IPS-15b (cell line): ENCODE measurements at regions not wholly inside any gene's neighbourhood (a gene's known extent, or its start where the extent isn't known, plus 50 kb on each side); places are given as distances from the start of the nearest gene placed in this dataset.

Experiments used
- H3K27me3 ChIP-seq: one replicate; pipeline ENCODE4 v1.6.1; 2013; ENCODE audit warnings: low read length; ENCODE audit not compliant: control insufficient read depth, insufficient read depth
- H3K36me3 ChIP-seq: one replicate; pipeline ENCODE4 v1.6.1; 2013; ENCODE audit warnings: low read length; ENCODE audit not compliant: control insufficient read depth, insufficient read depth
- H3K4me1 ChIP-seq: one replicate; pipeline ENCODE4 v1.6.1; 2013; ENCODE audit warnings: mild to moderate bottlenecking, low read length; ENCODE audit not compliant: control insufficient read depth, insufficient read depth
- H3K4me3 ChIP-seq: one replicate; pipeline ENCODE4 v1.5.1; 2013; ENCODE audit warnings: low read depth, low read length
- H3K9ac ChIP-seq: one replicate; pipeline ENCODE4 v1.6.1; 2013; ENCODE audit warnings: low read depth, mild to moderate bottlenecking, low read length
- H3K9me3 ChIP-seq: one replicate; pipeline ENCODE4 v1.6.1; 2013; ENCODE audit warnings: mild to moderate bottlenecking, low read length; ENCODE audit not compliant: control insufficient read depth, insufficient read depth

DNA sequence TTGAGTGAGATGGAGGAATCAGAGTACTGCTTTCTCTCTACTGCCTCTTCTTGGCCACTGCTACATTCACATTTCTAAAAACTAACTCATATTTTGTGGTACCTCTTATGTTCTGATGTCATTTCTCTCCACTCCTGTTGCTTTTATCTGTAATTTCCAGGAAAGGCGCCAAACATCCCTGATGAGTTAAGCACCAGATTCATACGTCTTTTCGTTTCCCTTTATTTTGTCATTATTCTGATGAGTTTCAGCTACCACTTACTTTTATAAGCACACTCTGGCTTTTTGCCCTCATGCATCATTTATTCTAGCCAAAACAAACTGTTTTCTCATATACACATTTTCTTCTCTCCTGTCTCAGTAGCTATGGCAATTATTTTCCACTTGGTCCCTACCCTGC is 680.0 kb downstream of the RNF144B start:
- no peaks in the 10 kb centered on the region for H3K27me3 ChIP-seq

DNA sequence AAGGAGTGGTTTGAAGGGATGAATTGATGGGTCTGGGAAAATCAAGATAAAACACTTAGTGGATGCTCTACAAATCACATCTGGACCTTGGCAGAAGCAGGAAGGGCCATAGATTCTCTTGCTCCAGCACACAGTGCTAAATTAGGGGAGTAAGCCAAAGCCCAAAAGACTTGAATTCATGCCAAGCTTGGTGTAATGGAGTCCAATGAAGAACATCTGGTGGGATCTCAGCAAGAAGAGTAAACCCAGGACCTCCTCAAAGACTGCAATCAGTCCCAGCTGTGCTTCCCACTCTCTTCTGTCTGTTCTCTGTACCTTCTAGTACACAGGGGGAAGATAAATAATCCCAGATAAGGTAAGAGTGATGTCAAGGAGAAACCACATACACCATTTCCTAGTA is 683.4 kb downstream of the RNF144B start:
- no peaks in the 10 kb centered on the region for H3K9me3 ChIP-seq

More for the DNA sequence above, 680.0 kb downstream of the RNF144B start:
- Histone ChIP-seq H3K4me3 (no peak overlapping the region), H3K9me3 (no peaks in the 10 kb centered on the region), H3K4me1 (no peaks in the 10 kb centered on the region), H3K36me3 (no peaks in the 10 kb centered on the region), H3K9ac (no peak overlapping the region)

DNA sequence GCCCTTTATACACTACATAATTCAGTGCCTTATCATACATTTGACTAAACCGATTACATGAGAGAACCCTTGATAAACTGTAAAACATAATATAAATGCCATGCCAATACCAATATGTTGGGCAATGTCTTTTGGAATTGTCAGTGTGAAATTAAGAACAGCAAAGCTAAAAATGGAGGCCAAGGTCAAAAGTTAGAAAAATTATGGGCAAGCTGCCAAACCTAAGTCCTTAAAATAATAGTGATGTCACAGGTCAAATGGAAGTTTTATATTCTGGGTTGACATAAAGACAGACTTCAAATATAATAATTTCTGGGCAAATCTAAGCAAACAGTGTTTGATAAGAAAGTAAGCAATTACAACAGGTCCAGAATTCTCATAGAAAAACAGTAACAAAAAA is 696.7 kb downstream of the RNF144B start:
- no peak overlapping the region for H3K9ac ChIP-seq
- H3K4me1 ChIP-seq = peaks cover 13% of the 10 kb centered on the region
- H3K27me3 ChIP-seq = no peaks in the 10 kb centered on the region
- H3K4me3 ChIP-seq = no peak overlapping the region
- no peaks in the 10 kb centered on the region for H3K9me3 ChIP-seq
- no peaks in the 10 kb centered on the region for H3K36me3 ChIP-seq

More for the DNA sequence above, 683.4 kb downstream of the RNF144B start:
- H3K4me3 ChIP-seq = no peak overlapping the region
- H3K36me3 ChIP-seq = no peaks in the 10 kb centered on the region
- H3K27me3 ChIP-seq = no peaks in the 10 kb centered on the region
- H3K9ac ChIP-seq = no peak overlapping the region
- no peaks in the 10 kb centered on the region for H3K4me1 ChIP-seq

DNA sequence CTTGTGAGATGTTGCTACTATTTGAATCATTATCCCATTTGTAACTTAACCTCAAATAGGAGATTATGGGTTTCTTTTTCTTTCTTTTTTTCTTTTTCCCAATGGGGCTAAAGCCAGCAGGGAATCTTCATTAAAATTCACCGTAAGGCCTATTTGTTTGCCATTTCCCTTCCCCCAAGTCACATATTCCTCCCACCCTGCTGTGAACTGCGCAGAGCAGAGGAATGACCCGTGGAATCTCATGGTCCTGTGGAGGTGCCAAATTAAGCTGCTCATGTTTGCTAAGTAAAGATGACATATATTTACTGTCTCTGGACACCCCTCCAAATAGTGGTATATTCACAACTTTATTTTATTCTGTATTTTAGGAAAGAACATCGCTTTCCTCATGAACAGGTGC is 699.3 kb downstream of the RNF144B start:
- H3K36me3 ChIP-seq = no peaks in the 10 kb centered on the region
- H3K27me3 ChIP-seq = no peaks in the 10 kb centered on the region
- no peak overlapping the region for H3K4me3 ChIP-seq
- H3K9ac ChIP-seq = no peak overlapping the region
- peaks cover 13% of the 10 kb centered on the region for H3K4me1 ChIP-seq
- H3K9me3 ChIP-seq = no peaks in the 10 kb centered on the region

DNA sequence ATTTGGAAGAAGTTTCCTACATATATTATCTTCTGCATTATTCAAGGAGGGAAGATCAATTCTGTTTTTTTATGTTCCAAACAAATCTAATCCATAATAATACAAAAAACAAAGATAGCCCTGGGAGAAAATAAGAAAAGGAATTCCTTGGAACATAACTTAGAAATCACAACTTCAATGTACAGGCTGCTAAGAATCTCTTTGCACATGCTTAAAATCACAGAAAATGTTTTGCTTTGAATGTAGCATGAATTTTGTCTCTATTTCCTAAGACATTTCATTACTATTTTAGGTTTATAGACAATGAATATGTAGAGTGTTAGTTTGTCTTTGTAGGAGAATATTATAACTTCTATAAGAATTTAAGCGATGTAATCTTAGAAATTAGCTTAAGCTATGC is 700.1 kb downstream of the RNF144B start:
- Histone ChIP-seq H3K36me3 (no peaks in the 10 kb centered on the region), H3K4me3 (no peak overlapping the region), H3K9ac (no peak overlapping the region), H3K9me3 (no peaks in the 10 kb centered on the region), H3K27me3 (no peaks in the 10 kb centered on the region), H3K4me1 (peaks cover 13% of the 10 kb centered on the region)

DNA sequence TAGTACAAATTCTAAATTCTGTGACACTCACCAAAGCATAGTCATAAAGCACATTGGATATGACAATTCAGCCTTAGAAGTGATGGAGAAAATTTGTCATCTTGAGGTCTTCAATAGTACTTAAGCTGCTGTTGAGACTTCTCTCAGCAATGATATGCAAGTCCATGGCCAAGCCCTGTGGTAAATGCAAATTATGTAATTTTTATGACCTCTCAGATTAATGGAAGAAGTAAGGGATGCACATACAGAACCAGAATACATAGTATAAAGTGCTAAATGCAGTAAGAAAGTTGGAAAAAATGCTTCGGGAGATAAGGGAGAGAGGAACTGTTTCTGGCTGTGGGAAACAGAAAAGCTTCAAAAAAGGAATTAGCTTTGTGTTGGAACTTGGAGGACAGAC is 700.7 kb downstream of the RNF144B start:
- H3K9me3 ChIP-seq = no peaks in the 10 kb centered on the region
- no peak overlapping the region for H3K4me3 ChIP-seq
- H3K9ac ChIP-seq = no peak overlapping the region
- peaks cover 13% of the 10 kb centered on the region for H3K4me1 ChIP-seq
- H3K36me3 ChIP-seq = no peaks in the 10 kb centered on the region
- H3K27me3 ChIP-seq = no peaks in the 10 kb centered on the region

DNA sequence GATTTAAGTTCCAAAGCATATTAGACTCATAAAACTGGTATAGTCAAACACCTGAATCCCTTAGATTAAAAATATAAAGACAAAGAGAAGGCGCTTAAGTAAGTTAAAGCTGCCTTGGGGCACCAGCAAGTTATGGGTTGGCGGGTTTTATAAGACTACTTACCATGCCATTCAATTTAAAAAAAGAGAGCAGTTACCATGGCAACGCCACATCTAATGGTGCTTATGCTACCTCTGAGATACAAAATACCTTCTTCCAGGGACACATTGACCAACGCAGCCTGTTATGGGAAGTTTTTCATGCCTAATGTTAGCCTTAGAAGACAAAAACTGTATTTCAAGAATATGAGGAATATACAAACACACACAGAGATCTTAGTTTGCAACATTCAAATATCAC is 713.6 kb downstream of the RNF144B start:
- no peaks in the 10 kb centered on the region for H3K27me3 ChIP-seq
- H3K36me3 ChIP-seq = no peaks in the 10 kb centered on the region
- no peak overlapping the region for H3K9ac ChIP-seq
- no peaks in the 10 kb centered on the region for H3K4me1 ChIP-seq
- no peak overlapping the region for H3K4me3 ChIP-seq
- H3K9me3 ChIP-seq = no peaks in the 10 kb centered on the region

DNA sequence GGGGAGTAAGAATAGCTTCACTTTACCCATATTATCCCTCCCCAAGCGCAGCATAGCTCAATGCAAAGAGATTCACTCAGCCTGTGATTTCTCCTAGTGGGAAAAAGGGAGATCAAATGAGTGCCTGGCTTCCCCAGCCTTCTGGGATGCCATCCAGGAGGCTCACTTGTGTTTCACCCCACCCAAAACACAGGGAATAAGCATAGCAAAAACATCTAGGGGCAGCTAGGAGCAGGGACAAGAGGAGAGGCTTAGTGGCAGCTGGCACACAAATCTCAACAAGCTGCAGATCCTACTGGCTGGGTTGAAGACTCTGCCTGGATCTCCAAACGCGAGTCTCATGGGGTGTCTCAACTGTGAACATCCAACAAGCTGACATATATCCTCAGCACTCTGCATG is 715.8 kb downstream of the RNF144B start:
- Histone ChIP-seq H3K9ac (no peak overlapping the region), H3K27me3 (no peaks in the 10 kb centered on the region), H3K4me3 (no peak overlapping the region), H3K4me1 (no peaks in the 10 kb centered on the region), H3K9me3 (no peaks in the 10 kb centered on the region), H3K36me3 (no peaks in the 10 kb centered on the region)

DNA sequence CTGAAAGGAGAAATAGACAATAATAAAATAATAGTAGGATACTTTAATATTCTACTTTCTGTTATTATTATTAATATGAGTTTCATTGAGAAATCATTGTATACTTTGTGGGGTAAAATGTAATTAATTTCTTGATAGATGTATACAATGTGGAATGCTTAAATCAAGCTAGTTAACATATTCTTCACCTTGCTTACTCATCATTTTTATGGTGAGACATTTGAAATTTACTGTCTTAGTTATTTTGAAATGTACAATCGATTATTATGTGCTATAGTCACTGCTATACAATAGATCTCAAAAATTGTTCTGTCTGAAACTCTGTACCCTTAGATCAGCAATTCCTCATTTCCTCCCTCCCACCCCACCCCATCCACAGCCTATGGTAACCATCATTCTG is 720.3 kb downstream of the RNF144B start:
- H3K4me1 ChIP-seq = no peaks in the 10 kb centered on the region
- no peak overlapping the region for H3K4me3 ChIP-seq
- no peaks in the 10 kb centered on the region for H3K27me3 ChIP-seq
- no peak overlapping the region for H3K9ac ChIP-seq
- H3K9me3 ChIP-seq = no peaks in the 10 kb centered on the region
- no peaks in the 10 kb centered on the region for H3K36me3 ChIP-seq

DNA sequence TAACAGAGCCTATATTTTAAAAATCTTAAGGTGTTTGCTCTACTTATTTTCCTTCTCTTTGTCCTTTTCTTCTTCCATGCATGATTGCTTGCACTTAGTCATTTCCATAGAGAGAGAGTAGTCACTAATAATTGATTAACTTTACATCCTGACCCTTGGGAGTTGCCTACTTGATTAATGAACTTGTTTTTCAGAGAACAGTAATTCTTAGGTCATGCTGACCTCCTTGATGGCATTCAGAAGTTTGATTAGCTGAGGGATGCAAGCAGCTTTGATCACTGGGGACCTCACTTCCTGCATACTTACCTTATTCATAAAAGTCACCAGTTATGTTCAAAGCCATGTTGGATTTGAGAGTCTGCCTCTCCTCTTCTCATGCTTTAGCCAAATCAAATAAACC is 715.6 kb upstream of the ID4 start:
- Histone ChIP-seq H3K36me3 (no peaks in the 10 kb centered on the region), H3K9ac (no peak overlapping the region), H3K27me3 (no peaks in the 10 kb centered on the region), H3K4me1 (no peaks in the 10 kb centered on the region), H3K9me3 (no peaks in the 10 kb centered on the region), H3K4me3 (no peak overlapping the region)

DNA sequence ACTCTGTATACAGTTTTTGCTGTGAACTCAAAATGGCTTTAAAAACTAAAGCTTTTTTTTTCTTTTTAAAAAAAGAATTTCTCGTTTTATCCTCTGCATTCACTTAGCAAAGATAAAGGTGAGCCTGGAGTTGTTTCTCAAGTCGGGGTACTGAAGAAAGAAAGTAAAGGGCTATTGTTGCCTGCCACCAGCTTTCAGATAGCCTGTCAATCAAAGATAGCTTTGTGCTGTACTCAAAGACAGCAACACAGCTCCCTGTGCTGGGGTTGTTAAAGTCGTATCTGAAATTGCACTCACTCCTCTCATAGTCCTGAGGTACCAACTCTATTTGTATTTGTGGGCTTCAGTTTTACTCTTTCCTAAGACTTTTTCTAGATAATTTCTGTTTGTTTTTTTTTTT is 710.1 kb upstream of the ID4 start:
- no peaks in the 10 kb centered on the region for H3K36me3 ChIP-seq
- H3K9ac ChIP-seq = no peak overlapping the region
- no peak overlapping the region for H3K4me3 ChIP-seq
- H3K9me3 ChIP-seq = no peaks in the 10 kb centered on the region
- H3K27me3 ChIP-seq = no peaks in the 10 kb centered on the region
- no peaks in the 10 kb centered on the region for H3K4me1 ChIP-seq

DNA sequence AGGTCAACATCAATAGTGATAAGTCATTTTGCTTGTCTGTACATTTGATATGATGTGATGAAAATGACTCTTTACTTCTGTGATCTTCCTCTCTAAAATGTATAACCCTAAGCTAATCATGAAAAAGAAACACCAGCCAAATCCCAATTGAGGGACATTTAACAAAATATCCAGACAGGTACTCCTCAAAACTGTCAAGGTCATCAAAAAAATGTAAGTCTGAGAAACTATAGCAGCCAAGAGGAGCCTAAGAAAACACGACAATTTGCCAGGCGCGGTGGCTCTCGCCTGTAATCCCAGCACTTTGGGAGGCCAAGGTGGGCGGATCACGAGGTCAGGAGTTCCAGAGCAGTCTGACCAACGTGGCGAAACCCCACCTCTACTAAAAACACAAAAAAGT is 708.5 kb upstream of the ID4 start:
- H3K9me3 ChIP-seq = no peaks in the 10 kb centered on the region
- H3K27me3 ChIP-seq = no peaks in the 10 kb centered on the region
- no peak overlapping the region for H3K4me3 ChIP-seq
- H3K36me3 ChIP-seq = no peaks in the 10 kb centered on the region
- H3K9ac ChIP-seq = no peak overlapping the region
- H3K4me1 ChIP-seq = no peaks in the 10 kb centered on the region

DNA sequence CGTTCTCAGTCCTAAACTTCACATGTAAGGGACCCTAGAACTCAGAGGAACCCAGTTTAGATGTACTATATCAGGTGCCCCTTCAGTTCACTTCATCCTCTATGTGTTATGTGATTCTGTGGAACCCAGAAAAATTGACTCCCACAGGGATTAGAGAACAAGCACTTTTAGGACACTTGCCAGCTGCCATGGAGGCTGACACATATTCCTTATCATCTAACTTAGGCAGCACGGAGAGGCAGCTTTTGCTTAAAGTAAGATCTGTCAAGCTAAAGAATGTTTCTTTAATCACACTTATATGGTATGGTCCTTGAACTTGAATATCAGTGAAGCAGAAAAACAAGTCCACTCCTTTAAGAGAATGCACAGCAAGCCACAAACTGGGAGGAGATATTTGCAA is 701.5 kb upstream of the ID4 start:
- Histone ChIP-seq H3K9me3 (no peaks in the 10 kb centered on the region), H3K27me3 (no peaks in the 10 kb centered on the region), H3K9ac (no peak overlapping the region), H3K4me3 (no peak overlapping the region), H3K36me3 (no peaks in the 10 kb centered on the region), H3K4me1 (no peaks in the 10 kb centered on the region)
